ENCODE measurements at regions not wholly inside any gene's neighbourhood (a gene's known extent, or its start where the extent isn't known, plus 50 kb on each side); places are given as distances from the start of the nearest gene placed in this dataset.

- TF ChIP-seq, protein P1, sequence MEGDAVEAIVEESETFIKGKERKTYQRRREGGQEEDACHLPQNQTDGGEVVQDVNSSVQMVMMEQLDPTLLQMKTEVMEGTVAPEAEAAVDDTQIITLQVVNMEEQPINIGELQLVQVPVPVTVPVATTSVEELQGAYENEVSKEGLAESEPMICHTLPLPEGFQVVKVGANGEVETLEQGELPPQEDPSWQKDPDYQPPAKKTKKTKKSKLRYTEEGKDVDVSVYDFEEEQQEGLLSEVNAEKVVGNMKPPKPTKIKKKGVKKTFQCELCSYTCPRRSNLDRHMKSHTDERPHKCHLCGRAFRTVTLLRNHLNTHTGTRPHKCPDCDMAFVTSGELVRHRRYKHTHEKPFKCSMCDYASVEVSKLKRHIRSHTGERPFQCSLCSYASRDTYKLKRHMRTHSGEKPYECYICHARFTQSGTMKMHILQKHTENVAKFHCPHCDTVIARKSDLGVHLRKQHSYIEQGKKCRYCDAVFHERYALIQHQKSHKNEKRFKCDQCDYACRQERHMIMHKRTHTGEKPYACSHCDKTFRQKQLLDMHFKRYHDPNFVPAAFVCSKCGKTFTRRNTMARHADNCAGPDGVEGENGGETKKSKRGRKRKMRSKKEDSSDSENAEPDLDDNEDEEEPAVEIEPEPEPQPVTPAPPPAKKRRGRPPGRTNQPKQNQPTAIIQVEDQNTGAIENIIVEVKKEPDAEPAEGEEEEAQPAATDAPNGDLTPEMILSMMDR (IDR thresholded peaks at IDR 0.05; ENCODE audit: low read depth, low read length) = peak; percentile 66
- no peak for TF ChIP-seq EZH2phosphoT487 (IDR thresholded peaks at IDR 0.05; ENCODE audit: low read depth)
Observed at GRCh38 chrX:83759872-83760271, 101.1 kb upstream of the CYLC1 start.

Measured in OCI-LY3 (cell line).